LNCAP (cell line): ENCODE measurements at regions not wholly inside any gene's neighbourhood (a gene's known extent, or its start where the extent isn't known, plus 50 kb on each side); places are given as distances from the start of the nearest gene placed in this dataset.

ENCODE experiments used
- CTCF ChIP-seq: fragments of 450-650 bp; IDR thresholded peaks from 2 replicates; pipeline ENCODE4 v1.5.1; 2017; ENCODE audit warnings: mild to moderate bottlenecking

- no peak for TF ChIP-seq CTCF
Measured at GRCh38 chr4:38598489-38598888, 65.5 kb upstream of the KLF3 start.

- TF ChIP-seq CTCF = no peak
Measured at GRCh38 chr4:38600575-38600974, 63.4 kb upstream of the KLF3 start.

- no peak for TF ChIP-seq CTCF
Measured at GRCh38 chr4:38601244-38601915, 62.6 kb upstream of the KLF3 start.

- TF ChIP-seq CTCF = no peak
Measured at GRCh38 chr4:38601916-38602291, 62.1 kb upstream of the KLF3 start.

- no peak for TF ChIP-seq CTCF
Measured at GRCh38 chr4:38603652-38604051, 60.3 kb upstream of the KLF3 start.

GRCh38 chr4:38605181-38605752 is 58.7 kb upstream of the KLF3 start:
- TF ChIP-seq CTCF = no peak

GRCh38 chr4:38605753-38606586 is 58.0 kb upstream of the KLF3 start:
- TF ChIP-seq CTCF = no peak
